ENCODE measurements at regions not wholly inside any gene's neighbourhood (a gene's known extent, or its start where the extent isn't known, plus 50 kb on each side); places are given as distances from the start of the nearest gene placed in this dataset.

- Histone ChIP-seq H2AFZ (ENCODE audit: low read depth, low read length) (no peak overlapping the region), H3K4me3 (replicated peaks in 1 of 3; ENCODE audit: insufficient read depth in 1 of 3, low read depth in 1 of 3, low read length in 3 of 3) (no peak overlapping the region), H3K9me1 (replicated peaks; ENCODE audit: control insufficient read depth, extremely low read depth, insufficient read depth, low read length) (no peaks in the 10 kb centered on the region), H3K4me2 (ENCODE audit: insufficient read depth, low read length) (no peak overlapping the region), H3K9me3 (replicated peaks; ENCODE audit: control insufficient read depth, insufficient read depth, low read length) (no peaks in the 10 kb centered on the region), H3K27me3 (ENCODE audit: control insufficient read depth in 2 of 2, insufficient read depth in 2 of 2, low read length in 2 of 2) (no peaks in the 10 kb centered on the region), H3K27ac (ENCODE audit: insufficient read depth, low read depth, low read length) (no peak overlapping the region), H3K9ac (replicated peaks; ENCODE audit: extremely low read depth, insufficient read depth, low read length) (no peak overlapping the region), H3K79me2 (ENCODE audit: control insufficient read depth, insufficient read depth, low read length) (no peaks in the 10 kb centered on the region), H4K20me1 (replicated peaks; ENCODE audit: control insufficient read depth, extremely low read depth, insufficient read depth, low read length) (no peaks in the 10 kb centered on the region), H3K36me3 (ENCODE audit: control insufficient read depth in 2 of 2, extremely low read depth in 1 of 2, insufficient read depth in 2 of 2, low read length in 2 of 2) (no peaks in the 10 kb centered on the region), H3K4me1 (ENCODE audit: control insufficient read depth, extremely low read depth, insufficient read depth, low read length) (no peaks in the 10 kb centered on the region)
- no TSS peak for BruUV-seq (replicated peaks)
- dilution Hi-C loops (cut with MboI; ENCODE audit: extremely low pct_ligation_motif_present, low sequenced_read_pairs) = no loop called here
- intact Hi-C loops (cut with micrococcal nuclease) = no loop called here
- FAIRE-seq = no peak
- ChIA-PET CTCF (interaction anchor here (1.0 kb wide), 1 partner anchor 194 kb away, joined by 3 read pairs; no protein-coding TSS in a partner anchor), POLR2A (no interaction called here)
- TF ChIP-seq MYC (IDR thresholded peaks at IDR 0.05; ENCODE audit: low read depth, low read length) (no peak), POLR2A (IDR thresholded peaks at IDR 0.05; ENCODE audit: low read depth, low read length) (no peak)
- DNase-seq (ENCODE audit: low read depth, low spot score) = no peak
These were observed 50.0 kb upstream of the TSC22D1 start for GRCh38 chr13:44626176-44626575.
